ENCODE measurements at regions not wholly inside any gene's neighbourhood (a gene's known extent, or its start where the extent isn't known, plus 50 kb on each side); places are given as distances from the start of the nearest gene placed in this dataset.
A peak's percentile ranks its signal among the peaks of the same experiment; 100 is the strongest.
"Not testable (repeated sequence)": the region's sequence is repeated elsewhere in the genome, so short reads cannot be mapped to it uniquely, and the experiment has no call there.

GRCh38 chr2:52639692-52640091, 1127.9 kb upstream of the CHAC2 start:
- no peak for DNase-seq

GRCh38 chr2:52632543-52632942, 1135.1 kb upstream of the CHAC2 start:
- no peak for DNase-seq

GRCh38 chr2:52629944-52630343, 1137.7 kb upstream of the CHAC2 start:
- no peak for DNase-seq

GRCh38 chr2:52629531-52629930, 1138.1 kb upstream of the CHAC2 start:
- DNase-seq: no peak

- no peak for DNase-seq
These were observed 1145.3 kb upstream of the CHAC2 start for GRCh38 chr2:52622266-52622665.

GRCh38 chr2:52613064-52613463, 1154.5 kb upstream of the CHAC2 start:
- no peak for DNase-seq

GRCh38 chr2:52611759-52612158, 1155.8 kb upstream of the CHAC2 start:
- no peak for DNase-seq

GRCh38 chr2:52608030-52608429, 1159.6 kb upstream of the CHAC2 start:
- no peak for DNase-seq

GRCh38 chr2:52597346-52597745, 1170.3 kb upstream of the CHAC2 start:
- no peak for DNase-seq

- no peak for DNase-seq
These were observed 1173.6 kb upstream of the CHAC2 start for GRCh38 chr2:52594026-52594425.

- DNase-seq: not testable (repeated sequence)
These were observed 1183.5 kb upstream of the CHAC2 start for GRCh38 chr2:52584071-52584470.

- DNase-seq: peak; percentile 58
These were observed 1195.1 kb upstream of the CHAC2 start for GRCh38 chr2:52572469-52572894.

- no peak for DNase-seq
These were observed 1195.9 kb upstream of the CHAC2 start for GRCh38 chr2:52571380-52572347.

- no peak for DNase-seq
These were observed 1196.9 kb upstream of the CHAC2 start for GRCh38 chr2:52570716-52571115.

GRCh38 chr2:52563151-52563550, 1204.5 kb upstream of the CHAC2 start:
- no peak for DNase-seq

- DNase-seq: no peak
These were observed 1209.3 kb upstream of the CHAC2 start for GRCh38 chr2:52558265-52558664.

GRCh38 chr2:52542297-52542696, 1225.3 kb upstream of the CHAC2 start:
- DNase-seq: no peak

- DNase-seq: no peak
These were observed 1228.3 kb upstream of the CHAC2 start for GRCh38 chr2:52539026-52539970.

- DNase-seq: no peak
These were observed 1230.0 kb upstream of the CHAC2 start for GRCh38 chr2:52537588-52537987.

- DNase-seq: no peak
These were observed 1230.6 kb upstream of the CHAC2 start for GRCh38 chr2:52536929-52537460.

- DNase-seq: no peak
These were observed 1234.6 kb upstream of the CHAC2 start for GRCh38 chr2:52532956-52533355.

GRCh38 chr2:52526735-52527134, 1240.9 kb upstream of the CHAC2 start:
- DNase-seq: no peak

GRCh38 chr2:52520644-52521043, 1247.0 kb upstream of the CHAC2 start:
- no peak for DNase-seq
